NCI-H345 treated with DMSO at 0.1 percent for 48 hours (cell line): ENCODE measurements at regions not wholly inside any gene's neighbourhood (a gene's known extent, or its start where the extent isn't known, plus 50 kb on each side); places are given as distances from the start of the nearest gene placed in this dataset.

ENCODE experiments used
- DNase-seq: peaks from one replicate; lab custom pipeline; 2025; ENCODE audit not compliant: unreplicated experiment; lab: John Stamatoyannopoulos, UW

DNA sequence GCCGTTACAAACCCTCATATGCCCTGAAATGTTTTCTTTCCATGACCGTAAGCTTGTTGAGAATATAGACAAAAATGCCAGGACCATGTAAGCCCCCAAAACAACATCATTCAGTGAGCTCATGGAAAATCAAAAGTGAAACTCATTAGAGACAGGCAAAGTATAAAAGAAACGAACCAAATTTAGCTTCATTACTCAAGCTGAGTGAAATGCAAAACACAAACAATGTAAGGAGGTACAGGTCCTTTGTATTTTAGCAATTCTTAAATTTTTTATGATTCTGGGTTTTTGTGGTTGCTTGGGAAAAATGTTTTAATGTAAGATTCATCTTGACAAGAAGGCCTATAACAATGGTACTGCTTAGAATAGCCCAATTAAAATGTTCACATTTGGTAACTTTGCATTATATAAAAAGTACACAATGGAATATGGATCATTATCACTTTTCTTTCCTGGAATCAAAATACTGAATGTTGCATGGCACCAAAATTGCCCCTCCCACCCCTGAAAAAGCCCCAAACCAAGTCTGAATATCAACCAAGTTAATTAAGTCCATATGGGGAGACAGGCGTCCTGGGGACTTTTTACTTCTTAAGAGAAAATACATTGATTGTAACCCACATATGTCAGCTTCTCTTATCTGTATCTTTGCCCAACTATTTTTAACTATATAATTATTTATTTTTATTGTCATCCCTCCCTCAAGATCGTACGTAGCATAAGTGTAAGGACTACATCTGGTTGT is 247.7 kb upstream of the CDIN1 start:
- DNase-seq, result no peak

DNA sequence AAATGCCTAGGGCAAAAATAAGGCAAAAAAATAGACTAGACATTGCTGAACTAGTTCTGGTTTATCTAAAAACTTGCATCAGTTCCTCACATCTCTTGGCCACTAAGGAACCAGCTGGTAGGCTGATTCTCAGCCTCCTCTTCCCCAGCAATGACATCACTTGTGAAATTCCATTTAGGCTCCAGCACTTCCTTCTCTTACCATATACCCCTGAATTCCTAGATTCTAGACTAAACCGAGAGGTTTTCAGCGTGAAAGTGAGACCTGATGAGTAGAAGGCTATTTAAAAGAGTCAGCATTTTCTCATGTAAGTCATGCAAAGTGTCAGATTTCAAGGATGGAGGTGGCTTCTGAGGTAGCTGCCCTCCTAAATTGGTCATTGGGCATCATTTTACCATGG is 247.1 kb upstream of the CDIN1 start:
- no peak for DNase-seq

DNA sequence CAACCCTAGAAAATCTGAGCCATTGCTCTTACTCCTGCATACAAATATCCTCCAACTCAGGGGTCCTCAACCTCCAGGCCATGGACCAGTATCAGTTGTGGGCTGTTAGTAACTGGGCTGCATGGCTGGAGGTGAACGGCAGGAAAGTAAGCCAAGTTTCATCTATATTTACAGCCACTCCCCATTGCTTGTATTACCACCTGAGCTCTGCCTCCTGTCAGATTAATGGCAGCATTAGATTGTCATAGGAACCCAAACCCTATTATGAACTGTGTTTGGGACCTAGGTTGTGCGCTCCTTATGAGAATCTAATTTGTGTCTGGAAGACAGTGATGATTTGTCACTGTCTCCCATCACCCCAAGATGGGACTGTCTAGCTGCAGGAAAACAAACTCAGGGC is 246.5 kb upstream of the CDIN1 start:
- DNase-seq, result no peak

DNA sequence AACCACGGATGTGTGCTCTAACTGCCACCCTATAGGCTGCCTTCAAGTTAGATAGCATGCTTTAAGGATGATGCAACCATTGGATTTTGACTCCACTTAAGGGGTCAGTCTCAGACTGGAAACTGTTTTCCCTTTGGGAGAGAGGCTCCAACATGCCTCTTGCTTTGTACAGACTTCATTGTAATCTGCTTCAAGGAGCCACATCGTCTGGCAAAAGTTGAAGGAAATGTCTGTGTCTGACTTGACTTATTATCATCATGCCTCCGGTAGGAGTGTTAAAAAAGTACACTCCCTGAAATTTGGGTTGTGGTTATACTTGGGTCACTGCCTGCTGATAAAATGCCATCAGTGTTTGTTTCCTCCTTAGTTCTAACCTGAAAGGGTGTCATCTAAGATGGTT is 245.4 kb upstream of the CDIN1 start:
- no peak for DNase-seq

DNA sequence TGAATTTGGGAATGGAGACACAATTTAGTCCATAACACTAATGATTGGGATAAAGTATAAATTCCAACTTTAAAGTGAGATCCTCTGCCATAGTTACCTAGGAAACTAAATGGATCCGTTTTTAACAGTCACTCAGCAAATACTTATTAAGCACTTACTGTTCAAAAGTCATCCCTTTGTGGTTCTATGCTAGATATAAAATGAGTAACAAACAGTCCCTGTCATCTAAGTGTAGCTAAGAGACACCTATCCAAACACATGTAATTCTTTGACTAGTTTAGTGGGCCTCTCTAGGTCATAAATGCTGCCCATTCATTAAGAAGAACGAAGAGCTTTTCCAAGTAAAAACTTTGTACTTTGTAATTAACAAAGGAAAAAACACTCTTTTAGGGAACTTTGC is 244.2 kb upstream of the CDIN1 start:
- DNase-seq, result no peak

DNA sequence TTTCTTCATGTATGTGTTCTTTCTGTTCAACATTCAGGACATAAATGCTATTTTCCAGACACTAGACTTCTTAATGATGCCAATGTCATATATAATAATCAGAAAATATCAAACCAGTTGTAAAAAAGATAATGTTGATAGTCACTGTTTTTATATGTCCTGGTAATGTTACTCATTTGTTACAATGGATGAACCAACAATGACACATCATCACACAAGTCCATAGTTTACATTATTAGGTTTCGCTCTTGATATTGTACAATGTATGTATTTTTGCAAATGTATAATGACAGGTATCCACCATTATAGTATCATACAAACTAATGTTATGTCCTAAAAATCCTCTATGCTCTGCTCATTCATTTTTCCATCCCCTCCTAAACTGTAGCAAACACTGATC is 243.8 kb upstream of the CDIN1 start:
- DNase-seq, result no peak

DNA sequence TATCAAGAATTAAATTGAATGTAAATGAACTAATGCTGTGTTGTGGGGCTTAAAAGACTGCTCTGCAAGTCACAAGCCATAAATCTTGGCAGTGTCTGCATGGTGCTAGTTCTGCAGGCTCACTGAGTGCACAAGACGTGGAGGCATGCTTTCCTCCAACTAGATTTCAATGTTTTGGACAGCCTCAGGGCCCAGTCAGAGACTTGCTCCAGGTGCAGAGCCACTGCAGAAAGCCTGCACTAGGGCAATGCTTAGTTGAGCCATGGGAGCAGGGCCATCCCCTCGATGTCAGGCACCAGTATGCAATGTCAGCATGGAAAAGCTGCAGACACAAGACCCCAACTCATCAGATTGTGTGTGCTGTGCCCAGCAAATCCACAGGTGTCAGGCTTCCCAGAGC is 234.5 kb upstream of the CDIN1 start:
- DNase-seq, result no peak

DNA sequence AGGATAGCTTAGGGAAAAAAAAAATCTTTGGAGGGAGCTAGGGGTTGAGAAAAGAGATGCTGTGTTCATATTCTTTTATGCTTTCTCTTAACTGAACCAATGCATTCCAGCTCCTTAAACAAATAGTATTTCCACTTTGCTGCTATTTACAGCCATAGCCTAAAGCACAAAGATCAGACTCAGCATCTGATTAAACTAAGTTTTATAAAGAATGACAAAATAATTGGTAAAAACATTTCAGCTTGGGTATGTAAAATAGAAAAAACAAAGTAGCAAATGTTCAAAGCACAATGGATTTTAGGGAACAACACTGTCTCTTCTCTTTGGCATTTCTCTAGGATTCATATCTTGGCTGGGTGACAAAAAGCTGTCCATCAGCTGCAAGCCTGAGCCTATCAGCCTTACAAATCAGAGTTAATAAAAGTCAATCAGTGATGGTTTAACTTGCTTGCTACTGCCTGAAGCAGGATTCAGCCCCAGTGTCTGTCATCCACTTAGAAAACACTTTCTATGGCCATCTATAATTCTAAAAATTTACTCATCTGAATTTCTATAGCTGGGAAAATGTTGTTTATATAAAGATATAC is 232.1 kb upstream of the CDIN1 start:
- no peak for DNase-seq

DNA sequence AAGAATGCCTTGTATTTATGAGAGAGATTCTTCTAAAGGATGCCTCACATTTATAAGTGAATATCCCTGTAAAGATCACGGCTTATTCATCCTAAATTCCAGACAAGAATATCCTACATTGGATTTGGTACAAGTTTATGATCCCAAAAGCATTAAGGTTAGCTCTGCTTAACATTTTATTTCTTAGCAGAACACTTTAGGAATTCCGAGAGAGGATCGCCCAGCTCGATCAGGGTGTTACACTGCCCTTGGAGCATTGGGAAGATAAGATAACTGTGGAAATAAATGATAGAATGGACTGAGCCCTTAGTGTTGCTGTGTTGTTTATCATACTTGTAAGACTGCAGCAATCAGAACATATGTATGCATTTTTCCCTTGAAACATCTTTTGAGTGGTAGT is 223.0 kb upstream of the CDIN1 start:
- DNase-seq, result no peak

DNA sequence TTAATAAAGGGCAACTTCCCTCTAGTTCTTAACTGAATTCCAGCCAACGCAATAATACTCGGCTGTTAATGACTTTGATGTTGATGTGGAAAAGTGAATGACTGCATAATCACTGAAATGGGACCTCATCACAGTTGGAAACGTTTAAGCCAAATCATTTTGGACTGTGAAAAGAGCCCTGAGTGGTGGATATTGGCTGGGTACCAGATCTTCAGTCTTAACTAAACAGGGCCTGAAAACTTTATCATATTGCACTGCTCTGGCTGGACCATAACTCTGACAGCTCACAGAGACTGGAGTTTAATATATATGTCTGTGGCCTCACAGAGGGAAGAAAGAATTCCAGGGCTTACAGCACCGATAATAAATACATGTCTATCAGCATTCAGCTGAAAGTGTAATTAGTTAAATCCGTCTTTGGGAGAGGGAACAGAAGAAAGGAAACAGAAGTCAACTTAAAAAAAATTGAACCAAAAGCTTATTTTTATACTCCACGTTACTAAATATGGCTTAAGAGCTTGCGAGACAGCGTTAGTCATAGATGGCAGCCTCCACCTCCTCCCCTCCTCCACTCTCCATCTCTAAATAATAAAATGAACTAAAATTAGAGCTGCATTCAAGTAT is 222.3 kb upstream of the CDIN1 start:
- DNase-seq, result no peak

DNA sequence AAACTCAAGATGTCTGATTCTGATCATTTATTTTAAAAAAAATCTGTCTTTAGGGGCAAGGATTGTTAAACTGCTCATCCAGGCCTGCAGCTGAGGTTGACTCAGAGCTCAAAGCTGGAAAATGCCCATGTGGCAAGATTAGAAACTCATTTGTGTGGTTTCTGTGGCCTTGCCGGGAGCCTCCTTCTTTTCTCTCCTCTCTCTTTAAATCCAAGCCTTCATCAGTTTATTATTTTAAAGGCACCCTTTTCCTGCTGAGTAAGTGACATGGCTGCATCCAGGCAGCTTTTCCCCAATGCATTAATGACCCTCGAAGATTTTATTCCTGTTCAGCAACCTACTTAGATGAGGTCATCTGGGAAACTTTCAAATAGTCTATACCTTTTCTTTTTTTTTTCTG is 221.3 kb upstream of the CDIN1 start:
- no peak for DNase-seq

DNA sequence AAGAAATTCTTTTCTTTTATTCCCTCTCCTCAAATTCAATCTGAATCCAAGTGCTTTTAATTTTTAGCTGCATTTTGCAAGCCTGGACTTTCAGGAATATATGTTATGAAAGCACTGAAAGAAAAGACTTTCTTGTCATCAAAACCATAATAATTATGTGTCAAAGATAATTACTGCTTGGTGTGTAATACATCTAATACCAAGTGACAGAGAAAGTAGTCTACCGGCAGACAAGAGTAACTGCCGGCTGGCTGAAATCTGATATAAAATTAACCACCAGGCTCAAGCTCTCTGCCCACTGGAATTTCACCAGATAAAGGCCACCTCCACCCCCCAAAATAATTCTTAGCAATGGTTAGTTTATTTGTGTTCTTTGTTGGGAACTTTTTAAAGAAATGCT is 220.9 kb upstream of the CDIN1 start:
- no peak for DNase-seq

DNA sequence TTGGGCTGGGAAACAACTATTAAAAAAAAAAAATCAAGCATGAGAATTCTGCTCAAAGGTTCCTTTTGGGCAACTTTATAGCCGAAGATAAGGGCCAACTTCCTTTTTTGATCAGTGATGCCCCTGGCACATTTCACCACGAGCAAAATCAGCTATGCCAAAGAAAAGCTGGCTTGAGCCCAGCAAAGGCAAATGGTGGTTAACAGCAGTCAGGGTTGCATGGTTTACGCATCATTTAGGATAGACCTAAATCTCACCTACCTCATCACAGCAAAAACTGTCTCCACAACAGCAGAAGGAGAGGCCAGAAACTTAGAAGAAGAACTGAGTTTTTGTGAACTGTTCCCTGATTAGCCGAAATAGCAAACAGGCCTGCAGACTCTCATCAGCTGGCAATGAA is 220.1 kb upstream of the CDIN1 start:
- DNase-seq, result no peak

GRCh38 chr15:36361351-36361870 is 218.0 kb upstream of the CDIN1 start:
- DNase-seq, result no peak

GRCh38 chr15:36362509-36362915 is 216.9 kb upstream of the CDIN1 start:
- DNase-seq, result no peak

DNA sequence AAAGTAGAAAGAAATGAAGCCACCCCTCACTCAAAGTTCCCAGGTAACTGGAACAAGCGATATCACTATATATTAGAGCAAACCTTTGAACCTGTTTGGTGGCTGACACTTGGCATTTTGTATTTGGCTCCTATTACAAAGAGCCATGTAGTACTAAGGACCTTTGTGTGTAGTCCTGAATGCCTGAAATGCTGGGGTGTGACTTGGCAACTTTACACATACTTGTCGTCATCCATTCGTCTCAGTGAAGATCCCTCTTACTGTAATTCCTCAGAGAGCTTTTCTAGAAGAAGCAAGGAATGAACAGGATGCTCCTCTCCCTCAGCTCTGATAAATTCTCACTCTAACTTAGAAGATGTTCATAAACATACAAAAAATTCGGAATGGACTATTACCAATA is 216.1 kb upstream of the CDIN1 start:
- DNase-seq, result no peak

GRCh38 chr15:36364377-36364776 is 215.0 kb upstream of the CDIN1 start:
- no peak for DNase-seq

- no peak for DNase-seq
Observed at GRCh38 chr15:36365963-36366362, 213.5 kb upstream of the CDIN1 start.

GRCh38 chr15:36370051-36370730 is 209.2 kb upstream of the CDIN1 start:
- DNase-seq, result no peak

GRCh38 chr15:36370731-36371112 is 208.7 kb upstream of the CDIN1 start:
- no peak for DNase-seq

DNA sequence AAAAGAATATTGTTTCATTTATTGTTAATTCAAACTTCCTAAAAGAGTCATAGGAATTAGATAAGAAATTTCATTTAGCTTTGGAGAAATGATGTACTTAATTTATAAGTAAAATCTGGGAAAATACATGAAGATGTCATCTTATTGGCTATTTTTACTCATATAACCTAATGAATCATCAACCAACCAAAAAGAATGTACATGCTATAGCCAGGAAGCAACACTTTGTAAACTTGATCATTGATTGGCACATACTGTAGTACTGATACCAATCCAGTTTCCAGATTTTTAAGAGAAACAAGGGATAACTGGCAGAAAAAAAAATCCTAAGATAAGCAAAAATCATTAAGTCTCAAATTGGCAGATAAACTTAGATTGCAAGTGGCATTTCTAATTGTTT is 207.9 kb upstream of the CDIN1 start:
- DNase-seq, result no peak

DNA sequence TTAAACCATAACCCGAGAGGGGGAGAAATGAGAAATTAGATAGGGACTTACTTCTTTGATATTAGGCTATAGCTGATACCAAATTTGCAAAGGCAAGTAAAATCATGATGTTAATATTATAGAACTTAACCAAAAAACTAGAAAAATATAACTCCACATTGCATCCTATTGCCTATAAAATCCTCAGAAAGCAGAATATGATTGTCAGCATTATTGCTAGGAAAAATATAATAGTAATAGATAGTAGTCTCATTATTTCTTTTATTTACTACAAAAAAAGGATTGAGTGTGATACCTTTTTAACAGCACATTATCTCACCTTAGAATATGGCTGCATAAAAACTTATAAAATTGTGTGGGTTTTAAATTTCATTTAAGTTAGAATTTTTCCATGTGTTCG is 206.5 kb upstream of the CDIN1 start:
- no peak for DNase-seq
